Dendritic cell treated with granulocyte-macrophage colony-stimulating factor and Interleukin-4, amounts not matched to agents 40 ng/mL and 50 ng/mL, for 4 days (primary cell): ENCODE measurements at regions not wholly inside any gene's neighbourhood (a gene's known extent, or its start where the extent isn't known, plus 50 kb on each side); places are given as distances from the start of the nearest gene placed in this dataset.

Source experiments
- H3K27ac Mint-ChIP-seq: one replicate; pipeline ENCODE4 v1.8.0; 2022; ENCODE audit warnings: mild to moderate bottlenecking, mixed read lengths
- H3K27me3 Mint-ChIP-seq: one replicate; pipeline ENCODE4 v1.8.0; 2022; ENCODE audit warnings: mild to moderate bottlenecking, mixed read lengths
- H3K36me3 Mint-ChIP-seq: one replicate; pipeline ENCODE4 v1.8.0; 2022; ENCODE audit warnings: low read depth, mixed read lengths
- H3K4me1 Mint-ChIP-seq: one replicate; pipeline ENCODE4 v1.8.0; 2022; ENCODE audit warnings: low read depth, mixed read lengths
- H3K4me3 Mint-ChIP-seq: one replicate; pipeline ENCODE4 v1.8.0; 2022; ENCODE audit warnings: mild to moderate bottlenecking, moderate library complexity, mixed read lengths
- H3K9me3 Mint-ChIP-seq: one replicate; pipeline ENCODE4 v1.8.0; 2022; ENCODE audit warnings: mixed read lengths
- intact Hi-C: fragments of 100-400 bp; cut with micrococcal nuclease; formaldehyde crosslinking; loops from one replicate; pipeline ENCODE4 v1.15.0; 2022

DNA sequence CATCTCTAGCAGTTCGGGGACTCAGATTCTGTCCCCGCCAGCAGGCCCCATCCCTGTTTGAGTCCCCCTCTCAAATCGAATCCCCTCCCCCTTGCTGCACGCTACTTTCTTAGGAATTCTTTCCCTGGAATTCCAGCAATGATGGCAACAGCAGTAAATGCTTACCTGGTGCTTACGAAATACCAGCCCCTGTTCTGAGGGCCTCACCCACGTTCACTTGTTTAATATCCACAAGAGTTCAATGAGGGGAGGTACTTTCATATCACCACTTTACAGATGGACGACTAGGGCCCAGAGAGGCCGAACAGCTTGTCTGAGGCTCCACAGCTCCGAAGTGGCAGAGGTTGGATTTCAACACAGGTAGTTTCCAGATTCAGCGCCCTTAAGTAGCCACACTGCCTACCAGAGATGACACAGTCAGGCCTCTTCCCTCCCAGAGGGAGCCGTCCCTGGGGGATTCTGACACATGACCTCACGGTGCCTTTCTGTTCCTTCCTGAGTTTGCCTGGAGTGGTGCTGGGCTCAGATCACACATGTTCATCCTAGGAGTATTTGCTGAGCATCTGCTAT is 120.7 kb upstream of the GSE1 start:
- Mint-ChIP-seq H3K36me3 (no peaks in the 10 kb centered on the region), H3K9me3 (no peaks in the 10 kb centered on the region), H3K27me3 (peaks cover 9% of the 10 kb centered on the region), H3K4me3 (no peak overlapping the region), H3K27ac (no peak overlapping the region), H3K4me1 (no peaks in the 10 kb centered on the region)
- intact Hi-C loops: no loop called here

DNA sequence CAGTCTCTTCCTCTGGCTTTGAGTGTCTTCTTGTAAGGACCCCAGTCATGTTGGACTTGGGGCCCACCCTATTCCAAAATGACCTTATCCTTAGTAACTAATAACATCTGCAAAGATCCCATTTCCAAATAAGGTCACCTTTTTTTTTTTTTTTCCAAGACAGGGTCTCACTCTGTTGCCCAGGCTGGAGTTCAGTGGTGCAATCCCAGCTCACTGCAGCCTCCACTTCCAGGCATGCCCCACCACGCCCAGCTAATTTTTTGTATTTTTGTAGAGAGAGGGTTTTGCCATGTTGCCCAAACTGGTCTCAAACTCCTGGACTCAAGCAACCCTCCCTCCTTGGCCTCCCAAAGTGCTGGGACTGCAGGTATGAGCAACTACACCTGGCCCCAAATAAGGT is 118.8 kb upstream of the GSE1 start:
- Mint-ChIP-seq H3K4me3 (no peak overlapping the region), H3K9me3 (no peaks in the 10 kb centered on the region), H3K36me3 (no peaks in the 10 kb centered on the region), H3K4me1 (no peaks in the 10 kb centered on the region), H3K27me3 (peaks cover 5% of the 10 kb centered on the region), H3K27ac (no peak overlapping the region)
- intact Hi-C loops: no loop called here

DNA sequence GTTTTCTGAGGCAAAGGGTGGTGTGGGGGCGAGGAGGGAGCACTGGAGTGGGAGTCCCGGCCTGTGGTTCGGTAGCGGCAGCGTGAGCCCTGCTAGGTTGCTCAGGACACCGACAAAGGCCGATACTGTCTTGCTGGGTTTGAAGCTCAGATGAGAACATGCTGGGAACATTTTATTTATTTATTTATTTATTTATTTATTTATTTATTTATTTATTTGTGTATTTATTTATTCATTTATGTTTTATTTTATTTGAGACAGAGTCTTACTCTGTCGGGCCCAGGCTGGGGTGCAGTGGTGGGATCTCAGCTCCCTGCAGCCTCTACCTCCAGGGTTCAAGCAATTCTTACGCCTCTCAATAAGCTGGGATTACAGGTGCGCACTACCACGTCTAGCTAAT is 117.9 kb upstream of the GSE1 start:
- H3K4me1 Mint-ChIP-seq: no peaks in the 10 kb centered on the region
- no peaks in the 10 kb centered on the region for H3K9me3 Mint-ChIP-seq
- no peak overlapping the region for H3K27ac Mint-ChIP-seq
- H3K4me3 Mint-ChIP-seq: no peak overlapping the region
- H3K27me3 Mint-ChIP-seq: peaks cover 2% of the 10 kb centered on the region
- intact Hi-C loops: no loop called here
- no peaks in the 10 kb centered on the region for H3K36me3 Mint-ChIP-seq

DNA sequence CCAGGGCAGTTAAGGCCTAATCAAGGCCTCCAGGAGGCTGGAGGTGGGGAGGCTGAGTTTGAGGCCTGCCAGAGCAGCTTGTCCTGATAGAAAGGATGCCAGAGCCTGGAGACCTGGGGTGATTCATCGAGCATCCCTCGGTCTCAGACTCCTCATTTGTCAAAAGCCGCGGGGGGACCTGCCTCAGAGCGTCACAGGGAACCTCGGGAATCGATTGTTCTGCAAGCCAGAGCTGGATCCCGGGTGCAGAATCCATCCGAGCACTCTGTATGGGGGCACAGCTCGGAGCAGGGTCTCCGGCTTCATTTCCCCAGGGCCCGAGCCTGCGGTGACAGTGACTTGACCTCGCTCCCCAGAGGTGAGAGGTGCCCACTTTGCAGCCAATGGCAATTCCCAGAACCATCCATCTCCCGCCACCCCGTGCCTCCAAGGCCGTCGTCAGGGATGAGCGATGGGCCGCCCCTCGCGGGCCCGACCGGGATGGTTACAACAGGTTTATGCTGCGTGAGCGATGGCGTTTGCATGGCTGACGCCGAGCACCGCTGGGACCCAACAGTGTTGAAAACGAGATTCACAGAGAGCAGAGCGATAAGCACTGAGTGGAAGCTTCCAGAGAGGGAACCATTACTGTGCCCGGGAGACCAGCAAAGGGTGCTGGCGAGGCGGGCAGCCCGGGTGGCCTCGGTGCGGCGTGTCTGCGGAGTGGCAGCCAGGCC is 117.1 kb upstream of the GSE1 start:
- Mint-ChIP-seq H3K27me3 (peaks cover 3% of the 10 kb centered on the region), H3K9me3 (no peaks in the 10 kb centered on the region), H3K4me1 (no peaks in the 10 kb centered on the region), H3K36me3 (no peaks in the 10 kb centered on the region), H3K27ac (no peak overlapping the region), H3K4me3 (no peak overlapping the region)
- intact Hi-C loops: no loop called here

DNA sequence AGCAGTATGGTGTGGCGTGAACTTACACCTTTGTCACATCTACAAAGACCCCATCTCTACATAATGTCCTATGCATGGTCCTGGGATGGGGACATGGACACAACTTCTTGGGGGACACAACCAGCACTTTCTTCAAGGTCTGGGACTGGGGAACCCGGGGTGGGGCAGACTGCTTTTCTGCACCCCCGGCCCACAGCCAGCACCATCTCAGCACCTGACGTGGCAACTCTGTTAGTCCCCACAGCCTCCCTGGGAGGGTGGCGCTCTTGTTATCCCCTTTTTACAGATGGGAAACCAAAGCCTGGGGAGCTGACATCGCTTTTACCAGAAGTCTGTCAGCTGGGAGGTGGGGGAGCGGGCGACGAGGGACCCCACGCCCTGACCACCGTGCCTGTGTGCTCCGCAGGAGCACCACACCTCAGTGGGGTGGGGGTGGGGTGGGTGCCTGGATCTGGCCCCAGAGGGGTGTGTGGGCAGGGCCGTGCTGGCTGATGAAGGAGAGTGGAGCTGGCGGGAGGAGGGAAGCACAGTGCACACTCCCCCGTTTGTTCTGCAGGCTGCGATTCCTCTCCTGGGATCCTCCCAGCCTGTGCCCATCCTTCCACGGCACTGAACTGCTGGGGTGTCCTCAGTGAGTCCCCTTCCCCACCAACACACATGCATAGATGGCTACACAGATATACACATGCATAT is 115.4 kb upstream of the GSE1 start:
- no peak overlapping the region for H3K4me3 Mint-ChIP-seq
- H3K4me1 Mint-ChIP-seq: no peaks in the 10 kb centered on the region
- intact Hi-C loops: no loop called here
- H3K27me3 Mint-ChIP-seq: peaks cover 4% of the 10 kb centered on the region
- no peaks in the 10 kb centered on the region for H3K36me3 Mint-ChIP-seq
- no peaks in the 10 kb centered on the region for H3K9me3 Mint-ChIP-seq
- H3K27ac Mint-ChIP-seq: no peak overlapping the region

DNA sequence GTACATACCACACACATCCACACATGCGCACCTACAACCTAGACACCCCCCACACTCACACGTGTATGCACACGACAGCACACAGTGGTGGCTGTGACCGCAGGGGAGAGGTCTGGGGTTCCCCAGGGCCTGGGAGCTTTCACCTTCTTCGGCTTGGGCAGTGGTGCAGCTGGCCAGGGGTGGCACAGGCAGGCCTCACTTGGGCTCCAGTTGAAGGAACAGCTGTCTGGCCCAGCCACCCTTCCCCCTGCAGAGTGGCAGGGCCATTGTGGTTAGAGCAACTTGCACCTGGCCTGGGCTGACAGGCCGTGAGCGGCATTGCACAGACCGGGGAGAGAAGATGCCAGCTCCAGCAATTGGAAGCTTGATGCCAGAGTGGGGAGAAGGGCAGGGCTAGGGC is 114.5 kb upstream of the GSE1 start:
- intact Hi-C loops: no loop called here
- H3K27ac Mint-ChIP-seq: no peak overlapping the region
- H3K36me3 Mint-ChIP-seq: no peaks in the 10 kb centered on the region
- H3K27me3 Mint-ChIP-seq: peaks cover 4% of the 10 kb centered on the region
- no peaks in the 10 kb centered on the region for H3K4me1 Mint-ChIP-seq
- H3K4me3 Mint-ChIP-seq: no peak overlapping the region
- no peaks in the 10 kb centered on the region for H3K9me3 Mint-ChIP-seq

DNA sequence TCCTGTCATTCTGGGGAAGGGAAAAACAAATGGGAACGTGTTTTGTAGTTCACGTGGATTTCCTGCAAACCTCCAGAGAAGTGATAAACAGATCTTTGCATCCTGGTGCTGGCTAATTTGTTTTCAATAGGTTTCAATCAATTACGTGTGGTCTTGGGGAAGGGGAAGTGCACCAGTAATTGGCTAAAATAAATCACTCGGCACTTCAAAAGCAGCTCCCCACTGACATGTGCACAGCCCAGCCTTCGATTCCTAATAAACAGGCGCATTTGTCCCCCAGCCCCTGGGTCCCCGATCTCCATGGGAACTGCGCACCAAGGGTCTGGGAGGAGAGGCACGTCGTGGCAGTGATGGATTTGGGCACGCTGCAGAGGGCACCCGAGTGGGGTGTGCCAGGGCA is 112.9 kb upstream of the GSE1 start:
- intact Hi-C loops: no loop called here
- Mint-ChIP-seq H3K27ac (no peak overlapping the region), H3K4me1 (no peaks in the 10 kb centered on the region), H3K9me3 (no peaks in the 10 kb centered on the region), H3K36me3 (no peaks in the 10 kb centered on the region), H3K4me3 (no peak overlapping the region), H3K27me3 (peaks cover 4% of the 10 kb centered on the region)

DNA sequence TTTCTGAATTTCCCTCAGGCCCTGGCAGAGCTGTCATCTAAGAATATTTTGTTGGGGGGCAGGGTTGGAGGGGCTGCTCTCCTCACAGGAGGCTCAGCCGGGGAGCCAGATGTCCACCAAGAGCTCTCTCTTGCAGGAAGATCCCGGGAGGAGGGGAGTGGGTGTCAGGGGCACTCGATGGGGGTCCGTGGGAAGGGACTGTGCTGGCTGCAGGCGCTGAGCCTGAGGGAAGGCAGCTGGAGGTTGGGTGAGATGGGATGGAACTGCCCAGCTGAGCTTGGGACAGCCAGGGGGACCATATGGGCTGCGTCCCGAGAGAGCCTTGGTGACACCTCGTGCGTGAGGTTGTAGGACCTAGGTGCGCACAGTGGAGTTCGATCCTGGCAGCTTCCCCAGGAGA is 111.2 kb upstream of the GSE1 start:
- Mint-ChIP-seq H3K4me3 (no peak overlapping the region), H3K27me3 (peaks cover 4% of the 10 kb centered on the region), H3K36me3 (no peaks in the 10 kb centered on the region), H3K9me3 (no peaks in the 10 kb centered on the region), H3K4me1 (no peaks in the 10 kb centered on the region), H3K27ac (no peak overlapping the region)
- intact Hi-C loops: no loop called here

DNA sequence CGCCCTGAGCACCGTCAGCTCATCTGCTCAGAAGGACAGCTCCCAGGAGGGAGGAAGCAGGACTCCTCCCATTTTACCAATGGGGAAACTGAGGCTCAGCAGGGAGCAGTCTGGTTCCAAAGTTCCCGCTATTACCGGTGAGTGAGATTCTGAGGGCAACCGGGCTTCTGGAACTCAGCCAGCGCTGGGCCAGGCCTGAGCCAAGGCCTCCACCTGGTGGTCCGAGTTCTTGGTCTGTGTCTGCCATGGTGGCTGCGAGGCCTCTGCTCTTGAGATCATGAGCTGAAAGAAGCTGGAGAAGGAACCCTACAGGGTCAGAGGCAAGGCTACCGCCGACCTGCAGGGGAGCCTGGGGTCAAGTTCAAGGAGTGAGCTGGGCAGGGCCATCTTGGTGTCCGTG is 110.8 kb upstream of the GSE1 start:
- Mint-ChIP-seq H3K9me3 (no peaks in the 10 kb centered on the region), H3K36me3 (no peaks in the 10 kb centered on the region), H3K4me3 (no peak overlapping the region), H3K27ac (no peak overlapping the region), H3K27me3 (peaks cover 4% of the 10 kb centered on the region), H3K4me1 (no peaks in the 10 kb centered on the region)
- intact Hi-C loops: no loop called here

DNA sequence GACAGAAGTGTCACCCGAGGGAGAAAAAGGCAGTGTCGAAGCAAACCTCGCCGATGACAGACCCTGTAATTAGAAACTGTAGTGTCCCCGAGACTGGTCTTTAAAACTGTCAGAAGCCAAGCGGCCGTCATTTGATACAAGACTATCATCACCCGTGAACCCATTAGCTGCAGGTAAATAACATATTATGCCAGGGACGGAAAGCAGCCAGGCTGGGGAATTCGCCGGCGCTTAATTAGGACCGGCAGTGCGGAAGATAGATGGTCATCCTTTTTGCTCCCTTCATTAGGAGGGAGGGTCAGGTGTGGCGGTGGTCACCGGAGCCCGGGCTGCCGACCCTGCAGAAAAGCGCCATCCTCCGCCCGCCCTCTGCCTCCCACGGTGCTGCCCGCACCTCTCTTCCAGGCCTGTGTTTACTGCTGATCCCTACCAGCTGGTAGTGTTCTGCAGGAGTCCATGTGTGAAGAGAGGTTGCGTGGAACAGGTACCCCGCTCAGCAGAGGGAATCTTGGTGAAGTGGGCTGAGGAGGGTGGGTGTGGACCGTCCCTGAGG is 109.4 kb upstream of the GSE1 start:
- Mint-ChIP-seq H3K27ac (no peak overlapping the region), H3K27me3 (peaks cover 4% of the 10 kb centered on the region), H3K4me3 (no peak overlapping the region), H3K36me3 (no peaks in the 10 kb centered on the region), H3K4me1 (no peaks in the 10 kb centered on the region), H3K9me3 (no peaks in the 10 kb centered on the region)
- intact Hi-C loops: no loop called here

DNA sequence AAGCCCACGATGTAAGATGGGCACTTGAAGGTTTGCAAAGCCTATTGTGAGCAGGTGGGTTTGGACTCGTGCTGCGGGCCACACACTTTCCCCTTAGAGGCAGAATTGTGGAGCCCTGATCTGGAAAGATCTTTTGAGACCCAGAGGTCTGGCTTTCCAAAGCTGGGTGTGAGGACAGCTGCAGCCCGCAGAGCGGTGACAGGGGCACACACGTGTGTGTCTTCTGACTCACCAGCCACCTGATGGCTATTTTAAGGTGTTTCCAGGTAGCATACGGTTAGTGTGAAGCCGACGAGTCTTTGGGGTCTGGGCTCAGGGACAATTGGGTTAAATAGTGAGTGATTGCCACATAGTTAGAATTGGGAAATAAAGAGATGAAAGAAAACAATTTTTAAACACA is 108.9 kb upstream of the GSE1 start:
- no peaks in the 10 kb centered on the region for H3K4me1 Mint-ChIP-seq
- no peaks in the 10 kb centered on the region for H3K36me3 Mint-ChIP-seq
- H3K27me3 Mint-ChIP-seq: peaks cover 6% of the 10 kb centered on the region
- no peaks in the 10 kb centered on the region for H3K9me3 Mint-ChIP-seq
- no peak overlapping the region for H3K4me3 Mint-ChIP-seq
- H3K27ac Mint-ChIP-seq: no peak overlapping the region
- intact Hi-C loops: no loop called here

DNA sequence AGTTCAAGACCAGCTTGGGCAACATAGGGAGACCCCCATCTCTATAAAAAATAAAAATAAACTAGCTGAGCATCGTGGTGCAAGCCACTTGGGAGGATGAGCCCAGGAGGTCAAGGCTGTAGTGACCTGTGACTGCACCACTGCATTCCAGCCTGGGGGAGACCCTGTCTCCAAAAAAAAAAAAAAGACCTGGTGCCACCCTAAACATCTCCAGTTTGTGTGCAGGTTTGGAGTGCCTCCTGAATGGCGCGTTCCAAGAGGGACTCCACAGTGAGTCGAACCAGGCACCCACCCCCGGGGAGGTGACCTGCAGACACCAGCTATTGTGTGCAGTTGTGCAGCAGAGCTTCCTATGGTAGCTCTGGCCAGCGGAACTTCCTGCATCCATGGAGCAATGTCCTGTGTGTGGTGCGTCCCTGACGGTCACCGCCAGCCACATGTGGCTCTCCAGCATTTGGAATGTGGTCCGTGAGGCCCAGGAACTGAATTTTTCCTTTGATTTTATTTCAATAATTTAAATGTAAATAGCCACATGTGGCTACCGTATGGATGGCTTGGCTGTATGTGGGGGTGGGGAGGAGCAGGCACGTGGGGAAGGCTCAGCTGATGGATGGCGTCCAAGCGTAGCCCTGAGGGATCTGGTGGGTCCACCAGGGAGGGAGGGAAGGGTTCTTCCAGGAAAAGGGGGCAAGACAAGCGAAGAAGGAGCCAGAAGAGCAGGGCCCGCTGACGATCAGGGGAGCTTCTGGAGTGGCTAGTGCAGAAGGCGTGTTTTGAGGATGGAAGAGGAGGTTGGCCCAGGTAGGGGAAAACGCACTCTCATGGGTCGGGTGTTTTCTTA is 107.1 kb upstream of the GSE1 start:
- H3K4me1 Mint-ChIP-seq: no peaks in the 10 kb centered on the region
- intact Hi-C loops: no loop called here
- no peak overlapping the region for H3K27ac Mint-ChIP-seq
- H3K9me3 Mint-ChIP-seq: no peaks in the 10 kb centered on the region
- peaks cover 8% of the 10 kb centered on the region for H3K27me3 Mint-ChIP-seq
- no peak overlapping the region for H3K4me3 Mint-ChIP-seq
- H3K36me3 Mint-ChIP-seq: no peaks in the 10 kb centered on the region

DNA sequence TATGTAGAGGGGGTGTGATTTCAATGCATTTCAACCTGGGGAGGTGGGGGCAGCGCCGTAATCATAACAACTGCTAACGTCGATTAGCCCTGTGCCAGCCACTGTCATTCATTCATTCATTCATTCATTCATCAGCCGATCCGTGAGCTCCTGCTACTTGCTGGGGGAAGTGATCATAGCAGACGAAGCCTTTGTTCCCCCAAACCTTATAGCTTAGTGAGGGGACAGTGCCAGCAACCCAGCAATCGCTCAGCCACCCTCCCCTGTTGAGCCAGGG is 106.5 kb upstream of the GSE1 start:
- intact Hi-C loops: no loop called here
- peaks cover 8% of the 10 kb centered on the region for H3K27me3 Mint-ChIP-seq
- H3K4me3 Mint-ChIP-seq: no peak overlapping the region
- H3K9me3 Mint-ChIP-seq: no peaks in the 10 kb centered on the region
- no peaks in the 10 kb centered on the region for H3K4me1 Mint-ChIP-seq
- no peaks in the 10 kb centered on the region for H3K36me3 Mint-ChIP-seq
- no peak overlapping the region for H3K27ac Mint-ChIP-seq

DNA sequence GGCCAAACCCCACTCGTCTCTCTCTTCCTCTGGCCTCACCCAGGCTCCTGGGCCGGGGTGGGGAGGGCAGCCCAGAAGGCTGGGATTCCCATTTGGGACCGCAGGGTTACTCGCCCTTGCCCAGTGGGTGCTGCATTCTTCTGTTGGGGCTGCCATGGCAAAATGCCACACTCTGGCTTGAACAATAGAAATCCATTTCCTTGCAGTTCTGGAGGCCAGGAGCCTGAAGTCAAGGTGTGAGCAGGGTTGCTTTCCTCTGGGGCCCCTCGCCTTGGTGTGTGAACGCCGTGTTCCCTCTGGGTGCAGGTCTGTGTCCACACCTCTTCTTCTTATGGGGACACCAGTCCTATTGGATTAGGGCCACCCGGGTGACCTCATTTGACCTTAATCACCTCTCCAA is 105.8 kb upstream of the GSE1 start:
- H3K27me3 Mint-ChIP-seq: peaks cover 8% of the 10 kb centered on the region
- H3K27ac Mint-ChIP-seq: no peak overlapping the region
- H3K4me3 Mint-ChIP-seq: no peak overlapping the region
- no peaks in the 10 kb centered on the region for H3K9me3 Mint-ChIP-seq
- H3K36me3 Mint-ChIP-seq: no peaks in the 10 kb centered on the region
- intact Hi-C loops: no loop called here
- no peaks in the 10 kb centered on the region for H3K4me1 Mint-ChIP-seq
